Karpas-422 (cell line): ENCODE measurements at regions not wholly inside any gene's neighbourhood (a gene's known extent, or its start where the extent isn't known, plus 50 kb on each side); places are given as distances from the start of the nearest gene placed in this dataset.
"Not testable (repeated sequence)": the region's sequence is repeated elsewhere in the genome, so short reads cannot be mapped to it uniquely, and the experiment has no call there.

Source experiments
- DNase-seq: peaks from one replicate; pipeline ENCODE4 v3.0.0-alpha.2; 2015
- H2AFZ ChIP-seq: fragments of 200-600 bp; sonication (generic); 2 replicates; pipeline ENCODE4 v1.6.1; 2014; ENCODE audit warnings: antibody characterized with exemption, low read length, mixed read lengths
- H3K27ac ChIP-seq: fragments of 200-600 bp; sonication (generic); 2 replicates; pipeline ENCODE4 v1.5.1; 2014; ENCODE audit warnings: mild to moderate bottlenecking, low read length, moderate library complexity
- H3K27me3 ChIP-seq: fragments of 200-600 bp; sonication (generic); 2 replicates; pipeline ENCODE4 v1.6.1; 2014; ENCODE audit warnings: low read length, mixed read lengths
- H3K36me3 ChIP-seq: fragments of 200-600 bp; sonication (generic); 2 replicates; pipeline ENCODE4 v1.6.1; 2014; ENCODE audit warnings: low read length, mixed read lengths; ENCODE audit not compliant: insufficient read depth
- H3K4me1 ChIP-seq: fragments of 200-600 bp; sonication (generic); 2 replicates; pipeline ENCODE4 v1.6.1; 2014; ENCODE audit warnings: mild to moderate bottlenecking, low read length, mixed read lengths
- H3K4me2 ChIP-seq: fragments of 200-600 bp; sonication (generic); 2 replicates; pipeline ENCODE4 v1.6.1; 2014; ENCODE audit warnings: low read length, low read depth, mild to moderate bottlenecking; ENCODE audit not compliant: poor library complexity, severe bottlenecking
- H3K4me3 ChIP-seq: fragments of 200-600 bp; sonication (generic); 2 replicates; pipeline ENCODE4 v1.5.1; 2014; ENCODE audit warnings: mild to moderate bottlenecking, antibody characterized with exemption, low read length, mixed read lengths
- H3K79me2 ChIP-seq: fragments of 200-600 bp; sonication (generic); 2 replicates; pipeline ENCODE4 v1.6.1; 2014; ENCODE audit warnings: mild to moderate bottlenecking, low read length, mixed read lengths
- H3K9ac ChIP-seq: fragments of 200-600 bp; sonication (generic); 2 replicates; pipeline ENCODE4 v1.6.0; 2014; ENCODE audit warnings: low read length
- H3K9me2 ChIP-seq: fragments of 200-600 bp; sonication (generic), shearing (Covaris generic); replicated peaks from 2 replicates; pipeline ENCODE4 v1.6.0; 2014; ENCODE audit warnings: mild to moderate bottlenecking, low read length, moderate library complexity; ENCODE audit not compliant: insufficient read depth
- H3K9me3 ChIP-seq: fragments of 300-700, 200-600 bp; sonication (generic); 2 replicates; pipeline ENCODE4 v1.6.1; 2014; ENCODE audit warnings: low read length, mixed read lengths
- H4K20me1 ChIP-seq: fragments of 200-600 bp; sonication (generic); 2 replicates; pipeline ENCODE4 v1.6.1; 2014; ENCODE audit warnings: mild to moderate bottlenecking, antibody characterized with exemption, low read length, low read depth; ENCODE audit not compliant: insufficient read depth

- H4K20me1 ChIP-seq, H3K9me2 ChIP-seq, H3K27ac ChIP-seq, H3K4me1 ChIP-seq, H3K4me2 ChIP-seq, H3K36me3 ChIP-seq, DNase-seq, H3K27me3 ChIP-seq, H3K79me2 ChIP-seq, H2AFZ ChIP-seq, H3K4me3 ChIP-seq, H3K9ac ChIP-seq: not testable (repeated sequence)
- H3K9me3 ChIP-seq, result peaks cover 33% of the 10 kb centered on the region
Measured at GRCh38 chr18:66866427-66866940, 262.6 kb upstream of the CDH19 start.

- H4K20me1 ChIP-seq, result no peaks in the 10 kb centered on the region
- peaks cover 55% of the 10 kb centered on the region for H3K9me3 ChIP-seq
Measured at GRCh38 chr18:66838340-66838987, 234.6 kb upstream of the CDH19 start.

GRCh38 chr18:66833646-66834045 lies 229.8 kb upstream of the CDH19 start:
- no peak overlapping the region for H3K4me2 ChIP-seq
- H3K36me3 ChIP-seq, result no peaks in the 10 kb centered on the region
- peak overlapping the region; percentile 28; the same call in 1 of the 2 replicates for H2AFZ ChIP-seq
- no peaks in the 10 kb centered on the region for H3K79me2 ChIP-seq
- H3K27me3 ChIP-seq, result no peaks in the 10 kb centered on the region
- no peaks in the 10 kb centered on the region for H3K4me1 ChIP-seq
- no peak overlapping the region for H3K27ac ChIP-seq
- no peak overlapping the region for H3K9ac ChIP-seq
- H3K9me3 ChIP-seq, result peaks cover 58% of the 10 kb centered on the region
- H3K9me2 ChIP-seq, result no peaks in the 10 kb centered on the region
- no peak for DNase-seq
- H3K4me3 ChIP-seq, result no peak overlapping the region
- no peaks in the 10 kb centered on the region for H4K20me1 ChIP-seq

More at GRCh38 chr18:66838340-66838987, 234.6 kb upstream of the CDH19 start:
- H3K9me2 ChIP-seq, result no peaks in the 10 kb centered on the region
- no peaks in the 10 kb centered on the region for H3K4me1 ChIP-seq
- no peaks in the 10 kb centered on the region for H3K27me3 ChIP-seq
- H3K4me2 ChIP-seq, result no peak overlapping the region
- H3K27ac ChIP-seq, result no peak overlapping the region
- no peaks in the 10 kb centered on the region for H3K36me3 ChIP-seq
- 0 out of 2 replicates have a peak overlapping the region, but pooled peaks have one; percentile 3 for H3K4me3 ChIP-seq
- H3K79me2 ChIP-seq, result no peaks in the 10 kb centered on the region
- no peak overlapping the region for H3K9ac ChIP-seq
- no peak overlapping the region for H2AFZ ChIP-seq
- no peak for DNase-seq

- DNase-seq, result no peak
- Histone ChIP-seq H3K4me1 (no peaks in the 10 kb centered on the region), H3K9ac (no peak overlapping the region), H3K27me3 (no peaks in the 10 kb centered on the region), H2AFZ (no peak overlapping the region), H3K36me3 (no peaks in the 10 kb centered on the region), H3K4me2 (no peak overlapping the region), H3K9me3 (peaks cover 58% of the 10 kb centered on the region), H4K20me1 (no peaks in the 10 kb centered on the region), H3K4me3 (no peak overlapping the region), H3K9me2 (no peaks in the 10 kb centered on the region), H3K27ac (no peak overlapping the region), H3K79me2 (no peaks in the 10 kb centered on the region)
Measured at GRCh38 chr18:66826211-66826610, 222.3 kb upstream of the CDH19 start.

- Histone ChIP-seq H3K9me3 (peaks cover 60% of the 10 kb centered on the region), H3K36me3 (no peaks in the 10 kb centered on the region), H3K9ac (no peak overlapping the region), H3K9me2 (no peaks in the 10 kb centered on the region), H3K27me3 (no peaks in the 10 kb centered on the region), H3K79me2 (no peaks in the 10 kb centered on the region), H3K4me1 (no peaks in the 10 kb centered on the region), H3K4me3 (no peak overlapping the region), H2AFZ (no peak overlapping the region), H3K4me2 (no peak overlapping the region), H4K20me1 (no peaks in the 10 kb centered on the region), H3K27ac (no peak overlapping the region)
- no peak for DNase-seq
Measured at GRCh38 chr18:66825347-66825746, 221.5 kb upstream of the CDH19 start.

GRCh38 chr18:66819235-66819634 lies 215.3 kb upstream of the CDH19 start:
- H3K4me2 ChIP-seq, result no peak overlapping the region

GRCh38 chr18:66813138-66813537 lies 209.2 kb upstream of the CDH19 start:
- no peaks in the 10 kb centered on the region for H3K79me2 ChIP-seq
- DNase-seq, result no peak
- H2AFZ ChIP-seq, result no peak overlapping the region
- no peaks in the 10 kb centered on the region for H3K36me3 ChIP-seq
- no peaks in the 10 kb centered on the region for H4K20me1 ChIP-seq
- no peak overlapping the region for H3K27ac ChIP-seq
- no peak overlapping the region for H3K4me3 ChIP-seq
- no peak overlapping the region for H3K9ac ChIP-seq
- no peaks in the 10 kb centered on the region for H3K27me3 ChIP-seq
- H3K4me2 ChIP-seq, result no peak overlapping the region
- peaks cover 55% of the 10 kb centered on the region for H3K9me3 ChIP-seq
- H3K4me1 ChIP-seq, result no peaks in the 10 kb centered on the region
- no peaks in the 10 kb centered on the region for H3K9me2 ChIP-seq

More at GRCh38 chr18:66819235-66819634, 215.3 kb upstream of the CDH19 start:
- Histone ChIP-seq H2AFZ (no peak overlapping the region), H3K9me3 (peaks cover 66% of the 10 kb centered on the region), H3K4me3 (no peak overlapping the region), H3K4me1 (no peaks in the 10 kb centered on the region), H4K20me1 (no peaks in the 10 kb centered on the region), H3K36me3 (no peaks in the 10 kb centered on the region), H3K27ac (no peak overlapping the region), H3K9me2 (no peaks in the 10 kb centered on the region), H3K9ac (no peak overlapping the region), H3K27me3 (no peaks in the 10 kb centered on the region), H3K79me2 (no peaks in the 10 kb centered on the region)
- no peak for DNase-seq

- no peaks in the 10 kb centered on the region for H3K36me3 ChIP-seq
- peaks cover 48% of the 10 kb centered on the region for H3K9me3 ChIP-seq
- no peaks in the 10 kb centered on the region for H4K20me1 ChIP-seq
Measured at GRCh38 chr18:66795051-66795450, 191.2 kb upstream of the CDH19 start.

More at GRCh38 chr18:66795051-66795450, 191.2 kb upstream of the CDH19 start:
- DNase-seq, result no peak
- Histone ChIP-seq H3K4me1 (no peaks in the 10 kb centered on the region), H2AFZ (no peak overlapping the region), H3K9me2 (no peaks in the 10 kb centered on the region), H3K4me2 (no peak overlapping the region), H3K27me3 (no peaks in the 10 kb centered on the region), H3K27ac (no peak overlapping the region), H3K4me3 (no peak overlapping the region), H3K79me2 (no peaks in the 10 kb centered on the region), H3K9ac (no peak overlapping the region)
